ENCODE measurements at regions not wholly inside any gene's neighbourhood (a gene's known extent, or its start where the extent isn't known, plus 50 kb on each side); places are given as distances from the start of the nearest gene placed in this dataset.
"Not testable (repeated sequence)": the region's sequence is repeated elsewhere in the genome, so short reads cannot be mapped to it uniquely, and the experiment has no call there.

GRCh38 chr1:47684964-47685762 lies 247.3 kb downstream of the FOXD2 start:
- DNase-seq (ENCODE audit: low read depth) = no peak

- DNase-seq (ENCODE audit: low read depth) = no peak
Observed at GRCh38 chr1:47685763-47686066, 247.9 kb downstream of the FOXD2 start.

- DNase-seq (ENCODE audit: low read depth) = no peak
Observed at GRCh38 chr1:47686731-47687630, 249.1 kb downstream of the FOXD2 start.

- DNase-seq (ENCODE audit: low read depth) = no peak
Observed at GRCh38 chr1:47687631-47688460, 250.0 kb downstream of the FOXD2 start.

- no peak for DNase-seq (ENCODE audit: low read depth)
Observed at GRCh38 chr1:47688461-47689296, 250.8 kb downstream of the FOXD2 start.

- no peak for DNase-seq (ENCODE audit: low read depth)
Observed at GRCh38 chr1:47689894-47690293, 252.1 kb downstream of the FOXD2 start.

- no peak for DNase-seq (ENCODE audit: low read depth)
Observed at GRCh38 chr1:47690341-47691250, 252.8 kb downstream of the FOXD2 start.

- not testable (repeated sequence) for DNase-seq (ENCODE audit: low read depth)
Observed at GRCh38 chr1:47691293-47691692, 253.4 kb downstream of the FOXD2 start.

- DNase-seq (ENCODE audit: low read depth) = no peak
Observed at GRCh38 chr1:47692196-47692595, 254.4 kb downstream of the FOXD2 start.

- no peak for DNase-seq (ENCODE audit: low read depth)
Observed at GRCh38 chr1:47693115-47693514, 255.3 kb downstream of the FOXD2 start.

GRCh38 chr1:47694011-47694890 lies 256.4 kb downstream of the FOXD2 start:
- no peak for DNase-seq (ENCODE audit: low read depth)

GRCh38 chr1:47696404-47696736 lies 258.5 kb downstream of the FOXD2 start:
- DNase-seq (ENCODE audit: low read depth) = no peak

- no peak for DNase-seq (ENCODE audit: low read depth)
Observed at GRCh38 chr1:47696737-47697441, 259.0 kb downstream of the FOXD2 start.

GRCh38 chr1:47697616-47698335 lies 259.9 kb downstream of the FOXD2 start:
- no peak for DNase-seq (ENCODE audit: low read depth)

- DNase-seq (ENCODE audit: low read depth) = no peak
Observed at GRCh38 chr1:47699492-47700235, 261.8 kb downstream of the FOXD2 start.

GRCh38 chr1:47701283-47701682 lies 263.4 kb downstream of the FOXD2 start:
- no peak for DNase-seq (ENCODE audit: low read depth)

- DNase-seq (ENCODE audit: low read depth) = no peak
Observed at GRCh38 chr1:47701741-47702515, 264.1 kb downstream of the FOXD2 start.
